Erythroblast (primary cell): ENCODE measurements at regions not wholly inside any gene's neighbourhood (a gene's known extent, or its start where the extent isn't known, plus 50 kb on each side); places are given as distances from the start of the nearest gene placed in this dataset.
"Not testable (repeated sequence)": the region's sequence is repeated elsewhere in the genome, so short reads cannot be mapped to it uniquely, and the experiment has no call there.

ENCODE experiments used
- GATA1 ChIP-seq: IDR thresholded peaks from 2 replicates; pipeline ENCODE4 v1.6.1; 2011; ENCODE audit warnings: low read depth, mild to moderate bottlenecking, control low read depth, low read length, moderate library complexity
- POLR2A ChIP-seq: IDR thresholded peaks from 2 replicates; pipeline ENCODE4 v1.6.1; 2011; ENCODE audit warnings: mild to moderate bottlenecking, low read length

GRCh38 chr2:138085441-138085840 is 121.2 kb downstream of the HNMT start:
- not testable (repeated sequence) for TF ChIP-seq POLR2A, GATA1
